ENCODE measurements at regions not wholly inside any gene's neighbourhood (a gene's known extent, or its start where the extent isn't known, plus 50 kb on each side); places are given as distances from the start of the nearest gene placed in this dataset.

DNA sequence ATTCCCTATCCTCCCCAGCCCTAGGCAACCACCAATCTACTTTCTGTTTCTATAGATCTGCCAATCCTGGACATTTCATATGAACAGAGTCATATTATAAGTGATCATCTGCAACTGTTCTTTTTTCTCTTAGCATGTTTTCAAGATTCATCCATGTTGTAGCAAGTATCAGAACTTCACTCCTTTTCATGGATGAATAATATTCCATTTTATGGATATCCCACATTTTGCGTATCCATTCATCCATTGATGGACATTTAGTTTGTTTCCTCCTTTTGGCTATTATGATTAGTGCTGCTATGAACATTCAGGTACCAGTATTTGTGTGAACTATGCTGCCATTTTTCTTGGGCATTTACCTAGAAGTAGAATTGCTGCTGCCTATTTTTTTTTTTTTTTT, 51.3 kb upstream of the HAND1 start:
- no peak for DNase-seq (ENCODE audit: low read depth)
- H3K4me3 ChIP-seq (ENCODE audit: low read depth, low read length), result no peak overlapping the region

DNA sequence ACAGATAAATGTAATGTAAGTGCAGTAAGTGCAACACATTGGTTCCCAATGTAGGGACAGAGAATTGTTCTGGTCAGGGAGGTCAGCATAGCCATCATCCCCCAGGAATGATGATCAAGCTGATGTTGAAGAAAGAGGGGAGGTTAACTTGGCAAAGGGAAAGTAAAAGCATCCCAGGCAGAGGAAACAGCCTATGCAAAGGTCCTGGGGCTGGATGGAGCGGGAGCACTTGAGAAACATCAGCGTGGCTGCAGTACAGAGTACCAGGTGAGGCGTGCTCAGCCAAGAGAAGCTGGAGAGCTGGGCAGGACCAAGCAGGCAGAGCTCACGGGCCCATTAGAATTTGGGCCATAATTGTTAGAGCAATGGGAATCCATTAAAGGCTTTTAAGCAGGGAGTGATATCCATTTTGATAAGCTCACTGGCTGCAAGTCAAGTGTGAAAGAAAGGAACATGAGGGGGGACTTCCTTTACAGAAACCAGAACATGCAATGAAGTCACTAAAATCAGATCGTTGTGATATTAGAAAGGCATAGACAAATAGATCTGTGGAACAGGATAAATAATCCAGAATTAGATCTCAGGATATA, 50.1 kb upstream of the HAND1 start:
- H3K4me3 ChIP-seq (ENCODE audit: low read depth, low read length), result no peak overlapping the region
- no peak for DNase-seq (ENCODE audit: low read depth)
